Neutrophil (primary cell): ENCODE measurements at regions not wholly inside any gene's neighbourhood (a gene's known extent, or its start where the extent isn't known, plus 50 kb on each side); places are given as distances from the start of the nearest gene placed in this dataset.

ENCODE experiments used
- H3K27ac ChIP-seq: fragments of 200-600 bp; sonication (generic); 2 replicates; pipeline ENCODE4 v1.5.1; 2016; ENCODE audit warnings: mild to moderate bottlenecking, moderate library complexity
- H3K27me3 ChIP-seq: fragments of 200-600 bp; sonication (generic); 2 replicates; pipeline ENCODE4 v1.6.0; 2016; ENCODE audit warnings: mild to moderate bottlenecking
- H3K36me3 ChIP-seq: fragments of 200-600 bp; sonication (generic); 2 replicates; pipeline ENCODE4 v1.5.1; 2017
- H3K4me1 ChIP-seq, 2 experiments: fragments of 200-600 bp in 1 of 2; sonication (generic) in 1 of 2; 1 replicate in 1 of 2; 2 replicates in 1 of 2; pipeline versions ENCODE4 v1.5.1 to v1.6.1; 2013 to 2016; ENCODE audit warnings: low read depth in 1 of 2, low read length in 1 of 2, mild to moderate bottlenecking in 1 of 2, moderate library complexity in 1 of 2; ENCODE audit not compliant: control insufficient read depth in 1 of 2, insufficient read depth in 1 of 2
- H3K4me3 ChIP-seq, 2 experiments: fragments of 200-600 bp in 1 of 2; sonication (generic) in 1 of 2; 1 replicate in 1 of 2; 2 replicates in 1 of 2; pipeline ENCODE4 v1.5.1; 2013 to 2016; ENCODE audit warnings: low read depth in 1 of 2, low read length in 1 of 2, mild to moderate bottlenecking in 1 of 2, moderate library complexity in 1 of 2
- H3K9me3 ChIP-seq: fragments of 200-600 bp; sonication (generic); 2 replicates; pipeline ENCODE4 v1.5.1; 2016
- CTCF ChIP-seq: fragments of 200-600 bp; sonication (generic); IDR thresholded peaks from 2 replicates; pipeline ENCODE4 v1.5.1; 2016; ENCODE audit warnings: antibody characterized with exemption

- H3K36me3 ChIP-seq = no peaks in the 10 kb centered on the region
- no peak for TF ChIP-seq CTCF
These were observed 113.3 kb downstream of the SLIT2 start for GRCh38 chr4:20364969-20365368.

GRCh38 chr4:20367446-20367845, 115.7 kb downstream of the SLIT2 start:
- H3K27me3 ChIP-seq = no peaks in the 10 kb centered on the region
- H3K4me3 ChIP-seq = no peak overlapping the region
- no peaks in the 10 kb centered on the region for H3K4me1 ChIP-seq
- H3K36me3 ChIP-seq = no peaks in the 10 kb centered on the region
- no peak for TF ChIP-seq CTCF
- no peaks in the 10 kb centered on the region for H3K9me3 ChIP-seq
- no peak overlapping the region for H3K27ac ChIP-seq

More at GRCh38 chr4:20364969-20365368, 113.3 kb downstream of the SLIT2 start:
- Histone ChIP-seq H3K9me3 (no peaks in the 10 kb centered on the region), H3K4me3 (no peak overlapping the region), H3K27me3 (no peaks in the 10 kb centered on the region), H3K27ac (no peak overlapping the region), H3K4me1 (no peaks in the 10 kb centered on the region)

- H3K27ac ChIP-seq = no peak overlapping the region
- TF ChIP-seq CTCF = no peak
These were observed 117.2 kb downstream of the SLIT2 start for GRCh38 chr4:20368926-20369325.

GRCh38 chr4:20370274-20370673, 118.6 kb downstream of the SLIT2 start:
- no peaks in the 10 kb centered on the region for H3K36me3 ChIP-seq
- no peak for TF ChIP-seq CTCF
- no peak overlapping the region for H3K4me3 ChIP-seq
- H3K9me3 ChIP-seq = no peaks in the 10 kb centered on the region
- no peak overlapping the region for H3K27ac ChIP-seq
- H3K27me3 ChIP-seq = no peaks in the 10 kb centered on the region
- H3K4me1 ChIP-seq = no peaks in the 10 kb centered on the region

More at GRCh38 chr4:20368926-20369325, 117.2 kb downstream of the SLIT2 start:
- Histone ChIP-seq H3K9me3 (no peaks in the 10 kb centered on the region), H3K27me3 (no peaks in the 10 kb centered on the region), H3K36me3 (no peaks in the 10 kb centered on the region), H3K4me3 (no peak overlapping the region), H3K4me1 (no peaks in the 10 kb centered on the region)

GRCh38 chr4:20376070-20376469, 124.4 kb downstream of the SLIT2 start:
- Histone ChIP-seq H3K36me3 (no peaks in the 10 kb centered on the region), H3K27me3 (no peaks in the 10 kb centered on the region), H3K27ac (no peak overlapping the region), H3K9me3 (no peaks in the 10 kb centered on the region), H3K4me1 (no peaks in the 10 kb centered on the region), H3K4me3 (no peak overlapping the region)
- TF ChIP-seq CTCF = no peak

- Histone ChIP-seq H3K4me1 (no peaks in the 10 kb centered on the region), H3K27ac (no peak overlapping the region), H3K4me3 (no peak overlapping the region), H3K27me3 (no peaks in the 10 kb centered on the region), H3K36me3 (no peaks in the 10 kb centered on the region), H3K9me3 (no peaks in the 10 kb centered on the region)
- TF ChIP-seq CTCF = no peak
These were observed 126.5 kb downstream of the SLIT2 start for GRCh38 chr4:20378181-20378580.
